ENCODE measurements at regions not wholly inside any gene's neighbourhood (a gene's known extent, or its start where the extent isn't known, plus 50 kb on each side); places are given as distances from the start of the nearest gene placed in this dataset.

DNA sequence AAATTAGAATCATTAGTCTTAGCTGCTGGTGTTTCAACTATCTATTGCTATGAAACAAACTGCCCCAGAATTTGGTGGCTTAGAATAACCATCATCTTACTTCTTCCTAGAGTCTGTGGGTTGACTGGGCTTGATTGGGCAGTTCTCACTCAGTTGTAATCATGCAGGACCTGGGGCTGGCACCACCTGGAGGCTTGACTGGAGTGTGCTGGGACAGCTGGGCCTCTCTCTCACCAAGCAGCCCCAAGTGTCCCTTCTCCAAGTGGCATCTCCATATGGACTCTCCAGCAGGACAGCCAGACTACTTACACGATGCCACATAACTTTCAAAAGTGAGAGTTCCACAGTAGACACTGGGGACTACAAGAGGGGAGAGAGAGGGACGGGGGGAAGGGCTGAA, 140.3 kb upstream of the ATP1B1 start:
- TF ChIP-seq, protein P1, sequence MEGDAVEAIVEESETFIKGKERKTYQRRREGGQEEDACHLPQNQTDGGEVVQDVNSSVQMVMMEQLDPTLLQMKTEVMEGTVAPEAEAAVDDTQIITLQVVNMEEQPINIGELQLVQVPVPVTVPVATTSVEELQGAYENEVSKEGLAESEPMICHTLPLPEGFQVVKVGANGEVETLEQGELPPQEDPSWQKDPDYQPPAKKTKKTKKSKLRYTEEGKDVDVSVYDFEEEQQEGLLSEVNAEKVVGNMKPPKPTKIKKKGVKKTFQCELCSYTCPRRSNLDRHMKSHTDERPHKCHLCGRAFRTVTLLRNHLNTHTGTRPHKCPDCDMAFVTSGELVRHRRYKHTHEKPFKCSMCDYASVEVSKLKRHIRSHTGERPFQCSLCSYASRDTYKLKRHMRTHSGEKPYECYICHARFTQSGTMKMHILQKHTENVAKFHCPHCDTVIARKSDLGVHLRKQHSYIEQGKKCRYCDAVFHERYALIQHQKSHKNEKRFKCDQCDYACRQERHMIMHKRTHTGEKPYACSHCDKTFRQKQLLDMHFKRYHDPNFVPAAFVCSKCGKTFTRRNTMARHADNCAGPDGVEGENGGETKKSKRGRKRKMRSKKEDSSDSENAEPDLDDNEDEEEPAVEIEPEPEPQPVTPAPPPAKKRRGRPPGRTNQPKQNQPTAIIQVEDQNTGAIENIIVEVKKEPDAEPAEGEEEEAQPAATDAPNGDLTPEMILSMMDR (optimal IDR thresholded peaks at IDR 0.05 in 1 of 3, IDR thresholded peaks at IDR 0.05 in 1 of 3, conservative IDR thresholded peaks at IDR 0.05 in 1 of 3; ENCODE audit: extremely low read depth in 1 of 3, insufficient read depth in 2 of 3, low read length in 3 of 3): no peak
- no peak for TF ChIP-seq EZH2 (IDR thresholded peaks at IDR 0.05; ENCODE audit: low read length)

Measured in keratinocyte (primary cell).